Inflammatory macrophage treated with lipopolysaccharide for 4 hours (primary cell): ENCODE measurements at regions not wholly inside any gene's neighbourhood (a gene's known extent, or its start where the extent isn't known, plus 50 kb on each side); places are given as distances from the start of the nearest gene placed in this dataset.

Experiments used
- DNase-seq: peaks from one replicate; pipeline ENCODE4 v3.0.0-alpha.2; 2020

DNA sequence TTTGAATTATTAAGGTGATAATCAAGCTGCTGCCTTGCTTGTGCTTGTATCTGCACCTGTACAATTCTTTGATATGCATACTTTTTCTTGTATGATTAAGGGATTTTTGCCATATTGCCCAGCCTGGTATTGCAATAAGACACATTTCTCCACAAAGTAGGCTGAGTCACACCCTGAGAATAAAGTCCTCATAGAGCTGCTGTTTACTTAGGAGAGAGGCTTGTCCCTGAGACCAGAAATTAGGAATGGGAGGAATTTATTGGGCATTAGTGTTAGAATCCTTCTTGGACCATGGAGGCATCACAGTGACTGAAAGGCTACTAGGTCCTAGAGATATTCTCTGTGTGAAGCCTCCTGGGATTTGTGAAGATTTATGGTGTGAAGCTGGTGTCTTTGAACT, 506.8 kb upstream of the FBXO33 start:
- no peak for DNase-seq

DNA sequence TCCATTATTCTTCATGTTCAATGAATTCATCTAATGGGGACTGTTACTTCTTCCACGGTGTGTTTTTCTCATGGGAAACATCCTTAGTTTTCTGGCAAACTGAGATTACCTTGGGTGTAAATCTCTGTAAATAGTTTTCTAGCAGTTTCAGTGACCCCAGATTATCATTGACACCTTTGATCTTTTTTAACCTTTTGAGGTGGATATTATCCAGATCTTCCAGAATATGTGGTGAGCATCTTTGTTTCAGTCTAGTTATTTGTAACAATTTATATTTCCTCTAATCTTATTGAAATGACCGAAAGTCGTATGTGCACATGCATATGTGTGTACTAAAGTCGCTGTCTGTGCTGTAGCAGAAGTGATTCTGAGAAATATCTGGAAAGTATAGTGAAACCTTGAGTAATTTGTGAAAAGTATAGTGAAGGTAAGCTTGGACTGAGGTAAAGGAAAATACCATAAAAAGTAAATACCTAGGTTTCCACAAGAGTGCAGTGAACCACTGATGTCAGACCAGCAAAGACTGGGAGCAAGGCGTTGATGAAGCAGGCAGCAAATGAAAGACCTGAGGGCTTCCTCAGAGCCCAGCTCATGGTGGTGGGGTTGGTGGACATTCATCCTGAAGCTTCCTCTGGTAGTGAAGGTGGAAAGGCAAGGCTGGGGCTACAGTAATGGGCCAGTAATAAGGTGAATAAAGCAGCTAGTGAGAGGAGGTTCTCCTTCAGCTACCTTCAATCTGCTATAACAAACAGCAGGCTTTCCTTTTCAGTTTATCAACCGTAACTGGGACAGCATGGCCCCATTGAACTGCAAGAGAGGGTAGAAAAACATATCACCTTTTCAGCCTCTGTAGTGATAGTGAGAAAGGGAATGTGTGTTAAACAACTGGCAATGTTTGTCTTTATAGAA, 480.2 kb upstream of the FBXO33 start:
- no peak for DNase-seq

DNA sequence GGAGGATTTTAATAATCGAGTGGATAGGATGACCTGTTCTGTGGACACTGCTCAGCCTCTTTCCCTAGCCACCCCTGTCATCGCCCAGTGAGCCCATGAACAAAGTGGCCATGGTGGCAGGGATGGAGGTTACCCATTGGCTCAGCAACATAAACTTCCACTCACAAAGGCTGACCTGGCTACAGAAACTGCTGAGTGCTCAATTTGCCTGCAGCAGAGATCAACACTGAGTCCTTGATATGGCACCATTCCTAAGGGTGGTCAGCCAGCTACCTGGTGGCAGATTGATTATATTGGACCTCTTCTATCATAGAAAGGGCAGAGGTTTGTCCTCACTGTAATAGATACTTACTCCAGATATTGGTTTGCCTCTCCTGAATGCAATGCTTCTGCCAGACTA, 465.4 kb upstream of the FBXO33 start:
- DNase-seq: no peak

DNA sequence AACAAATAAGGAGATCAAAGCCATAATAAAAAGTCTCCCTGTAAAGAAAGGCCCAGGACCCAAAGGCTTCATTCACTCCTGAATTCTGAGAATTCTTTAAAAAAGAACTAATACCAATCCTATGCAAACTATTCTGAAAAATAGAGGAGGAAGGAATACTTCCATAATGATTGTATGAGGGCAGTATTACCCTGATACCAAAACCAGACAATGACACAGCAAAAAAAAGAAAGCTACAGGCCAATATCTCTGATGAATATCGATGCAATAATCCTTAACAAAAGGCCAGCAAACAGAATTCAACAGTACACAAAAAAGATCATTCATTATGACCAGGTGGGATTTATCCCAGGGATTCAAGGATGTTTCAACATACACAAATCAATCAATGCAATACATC, 457.8 kb upstream of the FBXO33 start:
- DNase-seq: no peak

DNA sequence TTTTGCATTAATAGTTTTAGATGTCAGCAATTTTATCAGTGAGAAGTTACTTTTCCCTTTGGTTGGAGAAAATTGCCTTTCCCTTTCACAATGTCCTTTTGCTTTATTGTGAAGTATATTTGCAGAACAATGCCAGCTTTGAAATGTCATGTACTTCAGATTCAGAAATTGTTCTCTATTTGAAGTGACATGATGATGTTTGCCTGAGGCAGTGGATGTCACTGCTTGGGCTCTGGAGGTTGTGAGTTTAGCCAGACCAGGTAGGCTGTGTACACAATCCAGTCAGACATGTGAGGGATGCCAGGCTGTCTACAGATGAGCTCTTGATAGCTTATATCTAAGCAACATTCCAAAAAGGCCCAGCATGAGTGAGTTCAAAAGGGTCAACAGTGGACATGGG, 451.9 kb upstream of the FBXO33 start:
- DNase-seq: no peak

DNA sequence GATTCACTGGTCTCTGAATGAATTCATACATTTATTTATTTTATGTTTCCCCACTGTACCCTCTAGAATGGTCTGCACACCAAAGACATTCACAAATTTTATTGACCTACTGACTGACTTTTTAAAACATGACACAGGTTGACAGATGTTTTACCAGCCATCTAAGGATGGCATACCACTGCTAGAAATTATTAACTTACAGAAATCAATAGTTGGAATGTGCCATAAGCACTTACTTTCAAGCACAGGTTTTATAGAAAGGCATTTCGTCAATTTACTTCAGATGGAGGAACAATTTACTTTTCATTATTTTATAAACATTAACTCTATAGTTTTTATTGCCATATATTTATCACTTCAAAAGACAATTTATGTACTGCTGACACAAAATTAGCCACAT, 448.7 kb upstream of the FBXO33 start:
- no peak for DNase-seq

DNA sequence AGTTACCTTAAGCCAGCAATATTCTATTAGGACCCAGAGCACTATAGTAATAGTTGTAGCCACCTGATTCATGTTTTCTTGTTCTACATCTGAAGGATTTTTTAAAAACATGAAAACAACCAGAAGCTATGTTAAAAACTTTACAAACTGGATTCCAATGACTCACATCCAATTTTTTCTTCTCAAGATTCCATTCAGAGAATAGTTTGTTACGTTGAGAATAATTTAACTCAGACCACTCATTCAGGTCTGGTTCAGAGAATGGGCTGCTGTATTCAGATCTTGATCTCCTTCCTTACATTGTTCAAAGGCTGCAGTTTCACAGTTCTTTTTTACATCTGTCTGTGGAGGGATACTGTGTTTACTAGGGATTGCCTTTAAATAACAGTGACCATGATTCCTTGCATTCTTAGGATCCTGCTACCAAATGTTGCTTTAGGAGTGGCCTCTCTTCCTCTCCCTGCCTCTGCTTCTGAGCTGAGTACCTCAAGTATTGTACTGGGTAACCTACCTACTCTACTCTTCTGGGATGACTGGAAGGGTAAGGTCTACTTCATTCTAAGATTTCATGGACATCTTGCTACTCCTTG, 448.0 kb upstream of the FBXO33 start:
- DNase-seq: no peak

DNA sequence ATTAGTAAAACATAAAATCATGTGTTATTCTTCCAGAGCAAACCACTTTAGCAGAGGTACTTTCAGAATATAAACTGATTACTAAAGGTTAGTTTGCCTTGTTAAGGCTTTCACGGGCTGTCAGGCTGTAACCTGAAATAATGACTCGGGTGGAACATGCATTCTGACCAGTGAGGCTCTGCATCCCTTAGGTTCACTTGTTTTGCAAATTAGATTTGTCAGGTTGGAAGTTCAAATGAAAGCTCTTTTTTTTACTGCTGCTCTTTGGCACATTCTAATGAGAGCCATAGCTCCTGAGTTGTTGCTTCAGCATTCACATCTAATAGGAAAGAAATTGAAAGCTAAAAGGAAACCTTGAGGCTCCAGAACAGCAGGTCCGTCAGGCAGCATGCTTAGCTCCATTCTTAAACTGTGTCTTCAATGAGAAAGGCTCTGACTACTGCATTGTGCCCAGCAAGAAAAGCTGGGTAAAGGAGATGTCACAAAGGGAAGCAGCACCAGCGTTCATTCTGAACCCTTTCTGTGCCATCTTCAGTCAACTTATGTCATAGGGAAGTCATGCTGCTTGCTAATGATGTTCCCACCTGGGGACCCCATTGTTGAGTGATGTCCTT, 445.5 kb upstream of the FBXO33 start:
- DNase-seq: no peak

DNA sequence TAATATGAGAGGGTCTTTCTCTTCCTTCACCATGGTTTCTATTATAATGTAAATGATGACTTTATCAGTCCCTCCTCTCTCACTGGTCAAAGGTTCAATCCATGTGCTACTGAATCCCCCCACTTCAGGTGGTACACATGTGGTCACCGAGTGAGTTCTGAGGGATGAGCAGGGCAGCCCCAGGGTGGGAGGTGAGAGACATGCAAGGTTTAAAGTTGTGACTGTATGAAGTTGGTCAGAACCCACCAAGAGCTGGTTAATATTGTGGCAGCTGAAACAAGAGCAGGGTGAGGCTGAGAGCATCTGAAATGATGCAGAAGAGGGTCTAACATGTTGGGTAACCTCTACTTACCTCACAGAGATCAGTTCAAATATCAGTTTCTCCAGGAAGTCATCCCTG, 444.7 kb upstream of the FBXO33 start:
- DNase-seq: no peak

DNA sequence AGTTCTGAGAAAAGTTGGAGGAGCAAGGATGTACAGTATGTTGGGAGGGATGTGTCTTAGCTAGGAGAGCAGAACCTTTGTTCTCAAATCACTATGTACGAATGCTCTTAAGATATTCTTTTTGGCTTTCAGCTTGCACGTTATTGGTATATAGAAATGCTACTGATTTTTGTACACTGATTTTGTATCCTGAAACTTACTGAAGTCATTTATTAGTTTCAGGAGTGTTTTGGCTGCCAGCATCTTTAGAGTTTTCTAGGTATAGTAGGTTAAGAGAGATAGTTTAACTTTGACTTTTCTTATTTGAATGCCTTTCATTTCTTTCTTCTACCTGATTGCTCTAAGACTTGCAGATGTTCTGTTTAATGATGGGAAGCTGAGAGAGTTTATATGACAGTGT, 442.8 kb upstream of the FBXO33 start:
- no peak for DNase-seq

DNA sequence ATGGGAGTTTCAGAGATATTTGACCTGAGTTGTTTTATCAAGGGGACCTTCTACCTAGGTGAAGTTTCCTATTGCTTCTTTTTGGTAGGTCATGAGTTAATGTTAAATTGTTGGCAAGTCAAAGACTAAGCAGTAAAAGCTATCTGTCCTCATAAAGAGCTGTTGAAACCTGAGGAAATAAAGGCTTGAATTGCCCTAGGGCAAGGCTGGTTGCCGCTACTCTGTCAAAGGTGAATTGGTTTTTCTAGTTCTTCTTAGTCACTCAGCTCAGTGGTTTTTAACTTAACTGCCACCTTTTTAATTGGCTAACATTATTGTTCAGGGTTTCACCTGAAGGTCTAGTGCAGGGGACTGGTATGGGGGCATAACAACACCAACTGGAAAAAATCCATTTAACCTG, 441.6 kb upstream of the FBXO33 start:
- no peak for DNase-seq

DNA sequence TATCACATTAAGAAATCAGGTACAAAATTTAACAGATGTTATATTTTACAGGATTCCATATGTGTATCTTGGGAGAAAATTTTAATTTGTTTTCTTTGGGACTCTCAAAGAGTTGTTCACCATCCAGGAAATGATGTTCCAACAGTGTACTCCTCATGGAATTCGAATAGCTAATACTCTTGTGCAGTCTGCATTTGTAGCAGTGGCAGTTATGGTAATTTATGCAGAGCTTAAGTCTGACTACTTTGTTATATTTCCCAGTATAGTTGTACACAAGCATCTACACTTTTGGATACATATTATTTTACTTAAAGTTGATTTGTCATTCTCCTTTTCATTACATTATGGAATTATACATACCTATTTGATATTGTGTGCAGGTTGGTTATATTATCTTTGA, 436.7 kb upstream of the FBXO33 start:
- DNase-seq: no peak

DNA sequence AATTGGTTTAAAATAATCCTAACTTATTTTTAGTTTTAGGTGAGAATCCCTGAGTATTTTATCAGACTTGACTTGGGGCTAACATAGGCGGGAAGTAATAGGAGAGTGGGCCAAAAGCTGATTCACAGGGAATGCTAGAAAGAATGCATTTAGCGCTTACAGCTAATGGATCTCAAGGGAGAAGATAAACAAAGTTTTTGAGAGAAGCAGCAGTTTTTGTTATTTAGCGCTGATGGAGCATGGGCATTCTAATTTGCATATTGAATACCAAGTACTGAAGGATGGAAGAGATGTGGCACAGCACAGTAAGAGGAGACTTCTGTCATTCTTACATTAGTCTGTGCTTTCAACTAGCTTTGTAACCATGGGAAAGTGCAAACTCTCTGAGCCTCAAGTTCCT, 436.0 kb upstream of the FBXO33 start:
- no peak for DNase-seq

DNA sequence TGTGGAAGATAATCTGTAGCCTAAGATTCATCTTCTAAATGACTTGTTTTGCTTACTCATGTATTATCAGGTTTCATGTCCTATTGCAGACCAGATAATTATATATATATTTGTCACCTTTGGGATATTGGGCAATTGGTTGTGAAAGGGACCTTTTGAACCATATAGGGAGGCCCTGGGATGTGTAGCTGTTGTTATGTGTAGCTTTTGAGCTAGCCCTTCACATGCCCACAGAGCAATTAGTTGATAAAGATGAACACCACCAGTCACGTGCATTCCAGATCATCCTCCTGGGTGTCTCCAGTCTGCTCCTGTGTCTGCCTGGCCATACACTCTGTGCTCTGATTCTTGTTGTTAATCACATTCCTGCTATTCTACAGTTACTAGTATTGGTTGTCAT, 431.2 kb upstream of the FBXO33 start:
- DNase-seq: no peak

DNA sequence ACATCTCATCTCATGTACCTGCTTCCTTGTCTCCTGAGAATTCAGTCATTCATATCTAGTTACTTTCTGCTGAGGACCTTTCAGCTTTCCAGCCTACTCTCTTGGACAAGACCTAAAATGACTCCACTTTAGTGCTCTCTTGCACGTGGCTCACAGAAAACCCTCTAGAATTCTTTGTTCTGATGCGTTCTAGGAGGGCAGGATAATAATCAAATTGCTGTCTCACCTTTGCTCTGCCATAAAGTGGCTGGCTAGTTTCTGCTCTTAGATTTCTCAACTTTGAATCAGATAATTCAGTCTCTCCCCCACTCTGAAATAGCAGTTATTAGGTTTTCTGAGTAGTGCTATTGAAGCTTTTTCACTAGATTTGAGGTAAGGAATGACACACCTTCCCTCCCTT, 429.5 kb upstream of the FBXO33 start:
- no peak for DNase-seq

DNA sequence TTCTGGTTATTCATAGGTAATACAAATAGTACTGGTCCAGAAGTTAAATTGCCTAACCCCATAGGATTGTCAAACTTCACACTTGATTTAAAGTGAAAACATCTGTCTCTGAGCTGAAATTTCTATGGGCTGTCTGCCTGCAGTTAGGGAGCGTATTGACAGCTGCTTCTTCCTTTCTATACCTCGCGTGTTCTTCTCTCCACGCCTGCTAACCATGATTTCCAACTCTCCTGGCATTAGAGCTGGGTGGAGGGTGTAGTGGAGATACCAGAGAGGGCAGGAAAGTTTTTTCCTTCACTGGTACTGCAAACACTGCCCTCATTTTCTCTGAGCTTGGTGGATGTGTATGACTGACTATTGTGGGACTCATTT, 429.0 kb upstream of the FBXO33 start:
- DNase-seq: no peak

DNA sequence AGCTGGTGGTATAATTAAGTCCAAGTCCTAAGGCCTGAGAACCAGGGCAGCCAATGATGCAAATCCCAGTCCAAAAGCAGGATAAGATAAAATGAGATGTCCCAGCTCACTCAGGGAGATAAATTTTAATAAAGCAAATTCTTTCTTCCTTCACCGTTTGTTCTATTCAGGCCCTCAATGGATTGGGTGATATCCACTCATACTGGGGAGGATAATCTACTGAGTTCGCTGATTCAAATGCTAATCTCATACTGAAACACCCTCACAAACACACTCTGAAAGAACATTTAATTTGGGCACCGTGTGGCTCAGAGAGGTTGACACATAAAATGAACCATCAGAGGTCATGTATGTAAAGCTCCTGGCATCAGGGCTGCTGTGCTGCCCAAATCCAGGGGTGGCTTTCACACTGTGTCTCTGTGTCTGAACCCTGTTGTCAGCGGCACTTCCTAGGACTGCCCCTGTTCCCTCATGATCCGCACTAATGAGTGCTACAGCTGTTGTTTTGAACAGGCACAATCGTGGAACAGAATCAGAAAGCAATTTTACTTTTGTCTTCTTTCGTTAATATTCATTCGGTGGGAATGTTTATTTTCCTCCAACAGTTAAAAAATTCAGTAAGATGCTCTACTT, 428.5 kb upstream of the FBXO33 start:
- DNase-seq: no peak

DNA sequence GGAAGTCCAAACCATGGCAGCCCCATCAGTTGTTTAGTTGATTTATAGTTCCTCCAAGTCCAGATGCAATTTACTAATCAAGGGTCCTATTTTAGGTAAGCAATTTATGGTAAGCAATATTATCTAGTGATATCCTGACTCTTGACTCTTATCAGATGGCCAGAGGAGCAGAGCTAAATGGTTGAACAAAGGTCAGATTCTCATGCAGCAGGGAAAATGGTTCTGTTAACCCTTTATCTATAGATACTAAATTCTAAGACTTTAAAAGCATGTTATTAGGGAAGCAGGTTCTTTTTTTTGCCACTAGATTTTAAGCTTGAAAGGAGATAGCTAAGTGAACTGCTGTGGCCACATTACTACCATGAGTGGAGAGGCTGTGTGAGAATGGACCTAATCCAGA, 427.1 kb upstream of the FBXO33 start:
- no peak for DNase-seq

DNA sequence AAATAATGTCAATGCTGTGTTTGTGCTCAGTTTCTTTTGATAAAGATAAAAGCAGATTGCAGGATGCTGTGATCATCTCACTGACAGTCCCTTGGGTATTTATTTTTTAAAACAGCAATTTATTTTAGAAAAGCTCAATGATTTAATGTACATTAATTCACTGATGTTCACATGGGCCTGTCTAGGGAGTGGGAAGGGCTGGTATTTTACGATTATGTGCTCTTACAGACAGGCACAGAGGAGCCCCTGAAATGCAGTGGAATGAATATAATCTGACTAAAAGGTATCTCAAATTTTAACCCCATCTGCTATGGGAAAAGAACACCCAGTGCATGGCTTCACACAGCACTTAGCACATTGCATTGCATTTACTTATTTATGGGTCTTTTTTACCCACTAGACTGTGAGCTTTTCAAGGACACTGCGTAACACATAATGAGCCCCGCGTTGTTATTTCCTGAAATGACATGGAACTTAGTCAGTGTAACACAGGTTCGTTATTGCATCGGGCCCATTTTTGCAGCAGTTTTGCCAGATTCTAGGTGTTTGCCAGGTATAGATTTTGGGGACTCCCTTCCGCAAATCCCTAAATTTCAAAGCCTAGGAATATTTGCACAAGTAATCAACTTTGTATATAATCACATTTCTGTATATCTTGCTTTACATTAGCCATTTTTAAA, 425.3 kb upstream of the FBXO33 start:
- no peak for DNase-seq

DNA sequence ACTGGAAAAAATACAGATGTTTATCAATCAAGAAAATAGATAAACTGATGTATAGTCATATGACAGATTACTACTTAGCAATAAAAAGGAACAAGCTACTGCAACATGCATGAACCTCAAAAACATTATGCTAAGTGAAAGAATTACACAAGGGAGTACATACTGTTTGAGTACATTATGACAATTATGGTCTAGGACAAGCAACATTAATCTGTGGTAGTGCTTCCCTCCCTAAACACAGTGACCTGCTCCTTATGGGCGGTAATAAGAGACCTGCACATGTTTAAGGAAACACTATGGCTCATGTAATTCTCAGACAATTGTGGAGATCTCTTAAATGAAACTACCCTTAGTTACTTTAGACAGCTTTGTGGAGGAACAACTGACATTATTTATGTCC, 421.2 kb upstream of the FBXO33 start:
- no peak for DNase-seq

DNA sequence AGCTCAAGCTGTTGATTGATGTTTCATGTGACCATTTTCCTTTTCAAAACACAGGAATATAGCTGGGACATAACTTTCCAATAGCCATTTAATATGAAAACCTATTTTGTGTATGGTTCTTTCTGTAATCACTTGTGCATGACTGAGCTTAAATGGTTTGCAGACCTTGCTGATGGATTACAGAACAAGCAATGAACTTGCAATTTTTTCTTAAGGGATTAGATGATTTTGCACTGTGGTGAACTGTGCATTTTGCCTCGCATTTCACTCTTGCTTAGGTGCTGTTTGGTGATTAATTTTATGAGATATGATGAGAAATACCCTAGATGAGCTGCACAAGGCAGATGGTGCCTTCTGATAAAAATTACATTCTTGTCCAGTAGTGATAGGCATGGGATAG, 419.0 kb upstream of the FBXO33 start:
- no peak for DNase-seq

DNA sequence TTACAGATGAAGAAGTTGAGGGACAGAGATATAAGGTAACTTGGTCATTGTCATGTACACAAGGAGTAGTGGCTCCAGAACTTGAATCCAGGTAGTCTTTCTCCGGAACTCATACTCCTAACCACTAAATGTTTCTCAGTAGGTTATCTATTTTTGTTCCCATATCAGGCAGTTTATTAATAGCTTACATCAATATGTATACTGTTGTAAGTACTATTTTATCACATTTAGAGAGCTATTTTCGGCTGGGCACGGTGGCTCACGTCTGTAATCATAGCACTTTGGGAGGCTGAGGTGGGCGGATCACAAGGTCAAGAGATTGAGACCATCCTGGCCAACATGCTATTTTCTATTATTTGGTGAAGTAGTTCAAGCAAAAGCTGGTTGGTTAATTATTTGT, 415.6 kb upstream of the FBXO33 start:
- DNase-seq: no peak

DNA sequence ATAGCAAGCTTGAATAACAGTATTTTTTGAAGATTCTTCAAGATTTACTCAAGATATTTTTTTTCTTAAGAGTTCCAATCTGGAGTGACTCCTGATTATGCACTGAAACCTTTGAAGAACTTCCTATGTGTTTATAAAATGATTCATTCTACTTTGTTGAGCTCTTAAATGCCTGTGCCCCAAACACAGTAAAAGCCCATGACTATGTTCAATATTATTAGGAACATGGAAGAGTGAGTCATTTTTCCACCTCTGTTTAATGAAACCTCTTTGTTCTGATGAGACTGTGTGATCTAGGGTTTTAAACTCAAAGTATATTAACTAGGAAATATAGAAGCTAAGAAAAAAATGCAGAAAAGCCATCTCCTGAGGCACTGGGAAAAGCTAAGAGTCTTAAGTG, 415.0 kb upstream of the FBXO33 start:
- DNase-seq: no peak
